ENCODE measurements at regions not wholly inside any gene's neighbourhood (a gene's known extent, or its start where the extent isn't known, plus 50 kb on each side); places are given as distances from the start of the nearest gene placed in this dataset.
"Not testable (repeated sequence)": the region's sequence is repeated elsewhere in the genome, so short reads cannot be mapped to it uniquely, and the experiment has no call there.

GRCh38 chr2:2782007-2782406 lies 450.9 kb upstream of the MYT1L start:
- DNase-seq: no peak

GRCh38 chr2:2779727-2780126 lies 448.7 kb upstream of the MYT1L start:
- no peak for DNase-seq

GRCh38 chr2:2777876-2778275 lies 446.8 kb upstream of the MYT1L start:
- DNase-seq: no peak

GRCh38 chr2:2777213-2777612 lies 446.1 kb upstream of the MYT1L start:
- no peak for DNase-seq

GRCh38 chr2:2775018-2775417 lies 443.9 kb upstream of the MYT1L start:
- DNase-seq: no peak

- no peak for DNase-seq
Observed at GRCh38 chr2:2773692-2774091, 442.6 kb upstream of the MYT1L start.

- not testable (repeated sequence) for DNase-seq
Observed at GRCh38 chr2:2773080-2773479, 442.0 kb upstream of the MYT1L start.

- DNase-seq: no peak
Observed at GRCh38 chr2:2771721-2772411, 440.8 kb upstream of the MYT1L start.

GRCh38 chr2:2769481-2770431 lies 438.7 kb upstream of the MYT1L start:
- no peak for DNase-seq

GRCh38 chr2:2768476-2768875 lies 437.4 kb upstream of the MYT1L start:
- DNase-seq: no peak

- no peak for DNase-seq
Observed at GRCh38 chr2:2767837-2768236, 436.8 kb upstream of the MYT1L start.

GRCh38 chr2:2765839-2766495 lies 434.9 kb upstream of the MYT1L start:
- DNase-seq: no peak

GRCh38 chr2:2765176-2765800 lies 434.2 kb upstream of the MYT1L start:
- DNase-seq: no peak

GRCh38 chr2:2764739-2765138 lies 433.7 kb upstream of the MYT1L start:
- DNase-seq: no peak

- no peak for DNase-seq
Observed at GRCh38 chr2:2764001-2764355, 432.9 kb upstream of the MYT1L start.

- DNase-seq: no peak
Observed at GRCh38 chr2:2763351-2764000, 432.4 kb upstream of the MYT1L start.

GRCh38 chr2:2762913-2763312 lies 431.8 kb upstream of the MYT1L start:
- DNase-seq: no peak

- no peak for DNase-seq
Observed at GRCh38 chr2:2762166-2762908, 431.3 kb upstream of the MYT1L start.

GRCh38 chr2:2758793-2759367 lies 427.8 kb upstream of the MYT1L start:
- no peak for DNase-seq

GRCh38 chr2:2757764-2758163 lies 426.7 kb upstream of the MYT1L start:
- no peak for DNase-seq

- no peak for DNase-seq
Observed at GRCh38 chr2:2756886-2757285, 425.8 kb upstream of the MYT1L start.

- DNase-seq: no peak
Observed at GRCh38 chr2:2755990-2756389, 424.9 kb upstream of the MYT1L start.

Data from stimulated activated CD4-positive, alpha-beta T cell treated with anti-CD3 and anti-CD28 coated beads, Interleukin-12 subunit alpha, Interleukin-12 subunit beta, amount 100 ng/mL, for 4 hours (primary cell).